NCI-H187 (cell line): ENCODE measurements at regions not wholly inside any gene's neighbourhood (a gene's known extent, or its start where the extent isn't known, plus 50 kb on each side); places are given as distances from the start of the nearest gene placed in this dataset.
"Not testable (repeated sequence)": the region's sequence is repeated elsewhere in the genome, so short reads cannot be mapped to it uniquely, and the experiment has no call there.

ENCODE experiments used
- DNase-seq, 2 experiments: peaks; one replicate each; lab custom pipeline; 2025; lab: John Stamatoyannopoulos, UW

DNA sequence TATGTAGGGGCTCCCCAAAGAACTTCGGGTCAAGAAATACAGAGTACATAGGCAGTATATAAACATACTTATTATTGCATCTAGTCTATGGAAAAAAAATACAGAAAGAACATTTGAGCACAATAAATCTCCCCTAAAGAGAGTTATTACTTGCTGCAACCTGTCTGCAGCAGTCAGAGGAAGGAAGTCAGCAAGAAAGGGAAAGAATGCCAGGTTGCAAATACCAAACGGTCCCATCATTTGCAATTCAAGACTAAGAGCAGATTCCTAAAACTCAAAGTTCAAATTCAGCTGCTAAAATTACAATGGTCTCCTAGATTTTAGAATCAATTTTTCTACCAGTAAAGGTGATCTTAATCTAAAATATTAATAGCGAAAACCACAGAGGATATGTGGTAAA lies 236.2 kb upstream of the NUDT6 start:
- no peak for DNase-seq

DNA sequence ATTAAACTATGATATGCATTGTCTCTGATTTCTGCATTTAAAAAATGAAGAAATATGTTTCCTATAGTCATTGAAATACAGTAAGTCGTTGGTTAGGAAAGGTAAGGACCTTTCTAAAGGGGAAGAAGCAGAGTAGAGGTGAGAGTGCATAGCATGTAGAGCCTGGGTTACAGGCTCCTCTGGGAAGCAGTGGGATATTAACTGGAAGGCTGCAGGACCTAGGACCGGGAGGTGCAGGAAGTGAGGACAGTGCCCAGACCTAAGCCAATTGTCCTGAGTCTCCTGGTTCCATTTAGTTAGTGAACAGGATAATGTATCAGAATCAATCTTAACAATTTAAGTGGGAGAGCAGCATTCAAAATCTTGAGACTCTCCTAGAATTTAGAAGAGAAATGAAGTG lies 237.1 kb upstream of the NUDT6 start:
- DNase-seq = no peak

DNA sequence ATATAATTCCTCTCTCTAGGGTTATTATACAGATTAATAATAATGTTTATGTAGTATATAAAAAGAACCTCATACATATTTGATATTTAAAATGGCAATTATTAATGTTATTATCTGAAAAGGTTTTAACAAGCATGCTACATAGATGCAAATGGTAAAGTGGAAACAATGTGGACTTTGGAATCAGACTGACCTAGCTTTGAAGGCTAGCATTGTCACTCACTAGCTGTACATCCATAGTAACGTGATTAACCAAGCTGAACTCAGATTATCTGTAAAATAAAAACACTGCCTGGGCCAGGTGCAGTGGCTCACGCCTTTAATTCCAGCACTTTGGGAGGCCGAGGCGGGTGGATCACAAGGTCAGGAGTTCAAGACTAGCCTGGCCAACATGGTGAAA lies 233.7 kb upstream of the SPRY1 start:
- no peak for DNase-seq

DNA sequence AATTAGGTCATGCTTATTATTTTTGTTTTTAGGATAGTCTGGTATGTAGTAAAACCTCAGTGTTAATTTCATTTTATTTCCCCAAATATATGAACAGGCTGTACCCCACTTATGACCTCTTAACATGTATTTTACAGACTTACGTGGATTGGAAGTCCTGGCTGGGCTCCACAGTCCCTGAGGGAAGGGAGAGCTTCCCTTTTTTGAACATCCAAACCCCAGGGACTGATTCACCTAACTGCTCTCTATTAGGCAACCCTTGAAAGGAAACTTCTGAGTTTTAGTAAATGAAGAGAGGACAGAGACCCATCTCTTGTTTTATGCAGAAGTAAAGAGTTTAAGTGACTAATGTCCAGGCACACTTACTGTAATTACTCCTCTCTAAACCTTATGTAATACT lies 233.1 kb upstream of the SPRY1 start:
- no peak for DNase-seq

DNA sequence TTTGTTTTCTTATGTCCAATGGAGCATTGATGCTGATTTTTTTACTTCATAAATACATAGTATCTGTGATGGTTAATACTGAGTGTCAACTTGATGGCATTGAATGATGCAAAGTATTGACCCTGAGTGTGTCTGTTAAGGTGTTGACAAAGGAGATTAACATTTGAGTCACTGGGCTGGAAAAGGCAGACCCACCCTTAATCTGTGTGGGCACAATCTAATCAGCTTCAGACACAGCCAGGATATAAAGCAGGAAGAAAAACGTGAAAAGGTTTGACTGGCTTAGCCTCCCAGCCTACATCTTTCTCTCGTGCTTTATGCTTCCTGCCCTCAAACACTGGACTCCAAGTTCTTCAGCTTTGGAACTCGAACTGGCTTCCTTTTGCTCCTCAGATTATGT lies 230.6 kb upstream of the SPRY1 start:
- DNase-seq = no peak

DNA sequence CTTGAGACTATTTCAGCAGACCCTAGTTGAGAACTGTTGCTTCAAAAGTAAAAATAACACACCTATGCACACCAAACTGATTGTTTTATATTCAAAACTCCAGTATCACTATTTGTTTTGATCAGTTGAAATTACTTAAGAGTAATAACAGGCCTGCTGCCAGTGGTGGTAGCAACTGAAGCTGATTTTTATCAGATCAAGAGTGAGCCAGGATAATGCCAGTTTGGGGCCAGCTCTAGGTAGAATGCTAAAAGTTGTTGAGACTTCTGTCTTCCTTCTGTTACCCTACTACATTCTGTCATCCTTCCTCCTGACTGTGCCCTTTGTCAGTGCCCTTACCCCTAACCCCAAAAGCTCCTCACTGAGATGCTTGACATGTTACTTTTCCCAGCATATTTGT lies 228.7 kb upstream of the SPRY1 start:
- no peak for DNase-seq

DNA sequence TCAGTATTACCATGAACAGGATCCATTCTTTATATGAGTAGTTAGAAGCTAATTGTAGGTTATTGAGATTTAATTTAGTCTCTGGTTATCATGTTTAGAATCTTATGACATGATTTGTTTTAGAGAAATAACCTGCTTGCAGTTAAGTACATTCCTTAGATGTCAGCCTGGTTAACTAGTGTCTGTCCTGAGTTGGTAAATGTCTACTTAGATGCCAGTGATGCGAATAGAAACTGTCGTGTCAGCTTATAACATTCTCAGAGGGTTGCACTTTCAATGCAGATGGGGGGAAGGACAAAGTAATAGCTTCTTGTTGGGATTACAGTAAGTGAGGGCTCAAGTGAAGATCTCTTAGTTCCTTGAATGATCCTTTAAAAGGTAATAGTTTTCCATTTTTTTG lies 227.8 kb upstream of the SPRY1 start:
- no peak for DNase-seq

DNA sequence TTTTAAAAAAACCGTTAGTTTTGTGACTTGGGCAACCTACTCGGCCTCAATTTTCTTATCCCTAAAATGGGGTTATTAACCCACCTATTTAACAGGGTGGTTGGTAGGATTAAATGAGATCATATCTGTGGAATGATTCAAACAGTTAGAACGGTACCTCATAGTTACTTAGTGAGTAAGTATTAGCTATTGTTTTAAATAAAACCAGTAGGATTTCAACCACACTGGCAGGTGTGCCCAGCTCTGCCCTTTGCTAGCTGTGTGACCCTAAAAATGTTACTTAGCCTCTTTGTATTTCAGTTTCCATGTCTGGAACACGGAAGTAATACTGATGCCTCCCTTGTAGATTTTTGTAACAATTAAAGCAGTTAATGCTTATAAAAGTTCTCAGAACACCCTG lies 225.8 kb upstream of the SPRY1 start:
- no peak for DNase-seq

DNA sequence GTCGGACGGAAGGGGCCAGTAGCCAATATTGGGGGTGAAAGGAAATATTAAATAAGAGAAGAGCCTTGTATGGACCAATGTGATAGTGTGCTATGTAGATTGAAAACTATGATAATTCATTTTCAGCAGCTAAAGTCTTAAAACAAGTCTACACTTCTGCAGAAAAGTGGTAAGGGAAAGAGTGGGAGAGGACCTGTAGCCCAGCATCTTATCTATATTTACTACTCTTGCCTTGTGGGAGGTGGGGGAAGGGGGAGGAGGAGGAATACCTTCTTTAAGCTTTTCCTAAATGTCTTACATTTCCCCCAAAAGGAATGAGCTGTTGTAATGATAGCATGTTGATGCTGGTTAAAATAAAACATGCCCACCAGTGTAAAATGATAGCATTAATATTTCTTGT lies 220.0 kb upstream of the SPRY1 start:
- no peak for DNase-seq

DNA sequence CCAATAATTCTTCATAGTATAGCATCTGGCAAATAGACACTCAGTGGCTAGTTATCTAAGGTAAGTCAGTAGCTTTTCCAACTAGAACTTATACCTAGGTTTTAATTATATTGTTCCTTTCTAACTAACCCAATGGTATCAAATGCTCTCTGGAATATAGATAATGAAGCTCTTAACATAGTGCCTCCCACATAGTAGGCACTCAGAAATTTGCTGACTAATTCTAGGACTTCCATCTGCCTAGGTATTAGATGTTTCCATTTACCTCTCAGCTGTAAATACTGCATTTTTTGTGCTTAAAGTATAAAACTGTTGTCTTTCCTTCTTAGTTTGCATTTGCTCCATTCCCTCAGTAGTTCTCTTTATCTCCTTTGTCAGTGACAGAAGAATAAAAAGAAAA lies 214.3 kb upstream of the SPRY1 start:
- DNase-seq = no peak

DNA sequence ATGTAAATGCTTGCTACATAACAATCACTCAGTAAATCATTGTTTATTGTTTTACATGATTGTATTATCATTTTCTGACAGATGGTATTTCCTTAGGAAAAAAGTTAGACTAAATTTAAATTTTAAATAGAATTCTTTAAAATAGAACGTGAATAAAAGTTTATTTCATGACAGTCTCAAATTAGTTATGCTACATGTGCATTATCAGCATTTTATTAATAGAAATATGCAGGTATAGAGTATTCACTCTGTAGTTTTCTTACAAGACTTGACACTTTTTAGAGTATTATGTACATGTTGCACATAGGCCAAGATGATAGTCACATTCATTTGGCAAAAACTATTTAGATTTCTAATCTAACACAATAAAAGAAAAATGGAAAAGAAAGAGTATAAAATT lies 213.3 kb upstream of the SPRY1 start:
- DNase-seq = no peak

DNA sequence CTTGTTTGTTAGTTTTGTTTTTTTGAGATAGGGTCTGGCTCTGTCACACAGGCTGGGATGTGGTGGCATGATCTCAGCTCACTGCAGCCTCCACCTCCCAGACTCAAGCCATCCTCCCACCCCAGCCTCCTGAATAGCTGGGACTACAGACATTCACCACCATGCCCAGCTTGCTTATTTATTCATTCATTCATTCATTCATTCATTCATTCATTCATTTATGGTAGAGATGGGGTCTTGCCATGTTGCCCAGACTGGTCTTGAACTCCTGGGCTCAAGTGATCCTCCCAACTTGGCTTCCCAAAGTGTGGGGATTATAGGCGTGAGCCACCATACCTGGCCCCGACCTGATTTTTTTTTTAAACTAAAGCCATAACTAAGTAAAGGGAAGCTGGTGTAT lies 212.8 kb upstream of the SPRY1 start:
- not testable (repeated sequence) for DNase-seq

DNA sequence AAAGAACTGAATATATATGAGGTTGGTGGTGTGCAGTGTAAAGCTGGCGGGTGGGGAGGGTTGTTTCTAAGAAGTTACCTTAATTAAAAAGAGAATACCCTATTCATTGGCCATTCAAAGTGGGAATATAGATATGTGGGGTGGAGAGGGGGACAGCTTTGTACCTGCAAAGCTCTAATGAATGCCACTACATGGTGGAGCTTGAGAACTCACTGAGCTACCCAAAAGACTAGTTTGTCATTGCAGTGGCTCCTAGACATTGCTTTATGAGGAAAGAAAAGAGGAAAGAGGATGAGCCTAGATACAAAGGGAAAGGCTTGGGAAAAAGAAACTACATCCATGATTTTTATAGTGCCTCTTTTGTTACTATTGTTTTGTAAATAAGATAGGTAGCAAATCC lies 209.9 kb upstream of the SPRY1 start:
- DNase-seq = no peak

DNA sequence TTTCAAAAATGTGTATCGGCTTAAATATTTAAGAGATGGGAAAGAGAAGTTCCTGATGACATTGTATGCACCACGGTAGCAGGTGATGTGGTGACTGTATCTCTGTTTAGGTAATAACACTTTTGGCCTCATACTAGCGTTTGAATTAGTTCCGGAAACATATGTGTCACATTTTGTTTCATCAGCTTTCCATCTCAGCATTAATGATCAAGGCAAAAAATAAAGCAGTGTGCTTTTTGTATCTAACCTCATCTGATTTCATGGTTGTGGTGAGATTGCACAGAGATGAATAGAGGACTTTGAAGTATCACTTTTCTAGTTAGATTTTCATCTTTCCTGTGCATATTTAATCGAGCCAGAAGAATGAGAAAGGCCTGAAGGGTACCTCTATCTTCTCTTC lies 206.4 kb upstream of the SPRY1 start:
- no peak for DNase-seq

DNA sequence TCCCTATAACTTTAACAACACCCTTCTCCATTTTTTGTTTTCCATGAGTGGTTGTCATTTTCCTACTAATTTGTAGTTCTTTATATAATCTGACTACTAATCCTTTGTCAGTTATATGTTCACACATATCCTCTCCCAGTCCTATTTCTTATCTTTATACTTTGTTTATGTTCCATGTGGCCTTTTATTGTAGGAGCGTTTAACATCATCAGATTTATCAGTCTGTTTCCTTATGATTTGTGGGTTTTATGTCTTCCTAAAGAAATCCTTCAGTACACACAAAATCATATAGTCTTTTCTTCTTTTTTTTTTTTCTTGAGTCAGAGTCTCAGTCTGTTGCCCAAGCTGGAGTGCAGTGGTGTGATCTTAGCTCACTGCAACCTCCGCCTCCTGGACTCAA lies 204.9 kb upstream of the SPRY1 start:
- DNase-seq = no peak

DNA sequence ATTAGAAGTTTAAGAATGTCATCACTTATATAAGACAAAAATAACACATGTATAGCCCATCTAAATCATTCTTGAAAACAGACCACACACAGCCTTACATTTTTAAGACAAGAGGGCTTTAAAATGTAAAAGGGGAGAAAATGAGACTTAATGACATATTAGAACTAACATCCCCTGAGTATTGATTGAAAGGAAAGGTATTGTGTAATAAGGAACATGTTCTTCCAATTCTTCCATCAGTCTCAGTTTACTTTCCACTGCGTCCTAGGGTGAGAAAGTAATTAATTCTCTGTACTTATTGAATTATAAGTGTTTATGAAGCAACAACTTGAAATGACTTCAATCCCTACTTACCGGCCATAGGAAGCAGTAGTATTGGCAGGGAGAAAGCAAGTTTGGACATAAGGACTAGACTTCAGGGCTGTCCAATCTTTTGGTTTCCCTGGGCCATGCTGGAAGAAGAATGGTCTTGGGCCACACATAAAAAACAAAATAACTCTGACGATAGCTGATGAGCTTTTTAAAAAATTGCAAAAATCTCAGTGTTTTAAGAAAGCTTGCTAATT lies 202.7 kb upstream of the SPRY1 start:
- DNase-seq = no peak

DNA sequence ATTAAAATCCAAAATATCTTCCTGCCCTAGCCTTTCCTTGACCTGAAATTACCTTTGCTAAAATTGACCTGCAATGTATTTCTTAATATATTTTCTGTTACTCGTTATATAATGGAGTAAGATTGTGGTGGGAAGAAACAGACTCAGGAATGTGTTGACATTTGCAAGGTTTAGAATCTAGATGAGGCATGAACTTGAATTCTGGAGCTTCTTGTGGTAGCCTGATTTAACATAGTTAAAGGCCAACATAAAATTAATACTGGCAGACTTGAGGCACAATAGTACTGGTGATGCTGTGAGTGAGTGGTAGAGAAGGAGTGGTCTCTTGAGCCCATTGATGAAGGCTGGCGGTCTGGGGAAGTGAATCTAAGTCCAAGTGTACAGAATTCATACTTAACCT lies 197.9 kb upstream of the SPRY1 start:
- no peak for DNase-seq

DNA sequence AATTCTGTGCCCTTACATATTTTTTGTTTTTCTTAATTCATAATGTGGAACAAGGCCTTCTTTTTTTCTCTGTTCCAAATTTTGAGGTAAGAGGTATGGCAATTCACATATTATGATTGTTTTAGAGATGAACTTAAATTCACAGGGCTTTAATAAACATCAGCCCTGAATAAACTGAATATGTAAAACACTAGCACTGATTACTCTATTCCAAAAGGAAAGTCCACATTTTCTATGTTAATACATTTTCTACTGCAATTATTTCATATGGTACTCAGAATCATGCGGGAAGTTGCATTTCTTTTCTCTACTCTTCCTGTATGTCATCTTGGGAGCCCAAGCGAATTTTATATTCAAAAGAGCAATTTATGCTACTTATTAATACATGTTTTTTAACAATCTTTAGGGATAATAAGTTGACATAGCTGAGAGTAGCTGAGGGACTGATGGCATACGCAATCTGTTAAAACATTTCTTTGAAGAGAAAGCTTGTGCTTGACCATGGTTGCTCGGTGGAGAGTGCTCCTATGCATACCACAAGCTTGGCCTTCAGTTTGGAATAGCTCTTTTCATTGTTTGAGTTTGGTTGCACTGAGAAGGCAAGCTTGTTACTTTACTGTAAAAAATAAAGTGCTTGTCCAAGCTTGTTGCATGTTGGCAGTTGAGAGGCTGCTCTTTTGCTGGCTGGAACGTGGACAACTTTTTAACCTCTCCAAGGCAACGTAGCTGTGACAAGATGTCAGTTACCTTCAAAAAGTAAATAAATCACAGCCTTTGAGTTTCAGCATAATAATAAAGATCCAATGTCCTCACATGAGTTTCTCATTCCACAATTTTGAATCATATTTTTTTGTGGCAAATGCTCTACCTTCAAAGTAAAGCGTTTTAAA lies 196.3 kb upstream of the SPRY1 start:
- no peak for DNase-seq

DNA sequence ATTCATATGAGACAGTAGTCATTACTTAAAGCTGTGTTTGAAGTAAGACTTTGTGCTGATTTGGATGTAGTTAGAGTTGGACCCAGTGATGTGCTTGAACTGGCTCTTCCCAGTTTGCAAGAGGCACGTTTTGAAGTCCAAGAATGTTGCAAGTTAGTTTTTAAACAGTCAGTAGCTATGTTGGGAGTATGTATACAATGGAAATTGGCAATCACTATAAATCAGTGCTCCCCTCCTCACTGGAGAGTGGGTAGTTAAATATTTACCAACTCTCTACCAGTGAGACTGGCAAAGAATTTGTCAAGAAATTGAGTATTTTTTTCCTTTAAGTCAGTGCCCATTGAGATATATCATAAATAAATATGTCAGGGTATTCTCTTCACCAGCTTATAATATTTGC lies 191.9 kb upstream of the SPRY1 start:
- DNase-seq = no peak

DNA sequence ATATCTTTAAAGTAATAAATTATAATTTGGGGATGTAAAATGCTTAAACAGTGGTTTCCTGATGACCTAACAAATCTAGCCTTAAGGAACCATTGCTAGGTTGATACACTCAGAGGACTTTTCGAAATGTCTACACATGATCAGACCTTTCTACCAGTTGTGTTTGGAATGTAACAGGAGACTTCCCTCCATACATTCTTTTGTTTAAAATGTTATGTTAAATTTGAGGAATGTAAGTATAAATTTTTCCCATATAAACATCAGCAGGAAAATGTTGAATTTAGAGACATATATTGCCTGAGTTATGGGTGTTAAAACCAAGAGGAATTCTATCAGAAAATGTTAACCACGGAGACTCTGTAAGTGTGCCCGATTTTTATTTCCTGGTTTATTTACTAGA lies 190.6 kb upstream of the SPRY1 start:
- DNase-seq = no peak

DNA sequence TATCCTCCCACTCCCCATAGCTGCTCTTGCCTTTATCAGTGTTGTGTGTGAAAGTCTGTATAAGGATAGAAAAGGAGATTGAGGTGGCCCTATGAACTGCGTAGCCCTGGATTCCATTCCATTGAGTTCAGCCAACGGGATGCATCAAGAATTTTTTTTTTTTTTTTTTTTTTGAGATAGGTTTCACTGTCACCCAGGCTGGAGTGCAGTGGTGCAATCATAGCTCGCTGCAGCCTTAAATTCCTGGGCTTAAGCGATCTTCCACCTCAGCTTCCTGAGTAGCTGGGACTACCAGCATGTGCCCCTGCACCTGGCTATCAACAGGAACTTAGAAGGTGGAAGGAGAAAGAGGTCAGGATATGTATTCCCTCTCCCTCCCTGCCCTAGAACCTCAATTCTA lies 187.2 kb upstream of the SPRY1 start:
- DNase-seq = no peak

DNA sequence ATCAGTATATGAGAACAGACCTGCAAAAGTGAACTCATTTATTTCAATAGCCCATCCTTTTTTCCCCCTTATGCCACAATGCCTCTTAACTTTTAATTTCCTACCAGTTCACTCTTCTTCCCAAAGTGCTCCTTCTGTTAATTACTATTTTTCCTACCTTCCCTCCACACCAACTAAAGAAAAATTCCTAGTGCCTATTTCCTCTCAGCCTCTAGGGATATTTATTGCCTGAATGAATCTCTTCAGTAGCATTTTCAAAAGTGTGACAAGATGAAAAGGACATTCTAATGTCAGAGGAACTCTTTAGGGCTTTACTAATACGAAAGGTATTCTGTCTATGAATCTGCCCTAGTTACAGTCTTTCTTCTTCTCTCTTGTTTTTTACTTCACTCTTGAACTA lies 181.1 kb upstream of the SPRY1 start:
- DNase-seq = no peak

DNA sequence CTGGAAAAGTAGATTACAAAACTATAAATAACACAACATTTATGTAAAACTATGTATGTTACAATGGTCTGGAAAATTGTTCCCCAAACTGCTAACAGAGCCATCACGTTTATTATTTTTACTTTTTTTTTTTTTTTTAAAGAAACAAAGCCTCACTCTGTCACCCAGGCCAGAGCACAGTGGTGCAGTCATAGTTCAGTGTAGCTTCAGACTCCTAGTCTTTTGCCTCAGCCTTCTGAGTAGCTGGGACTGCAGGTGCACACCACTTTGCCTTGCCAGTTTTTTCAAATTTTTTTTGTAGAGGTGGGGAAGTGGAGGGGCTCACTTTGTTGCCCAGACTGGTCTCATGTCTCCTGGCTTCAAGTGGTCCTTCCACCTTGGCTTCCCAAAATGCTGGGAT lies 180.1 kb upstream of the SPRY1 start:
- no peak for DNase-seq

DNA sequence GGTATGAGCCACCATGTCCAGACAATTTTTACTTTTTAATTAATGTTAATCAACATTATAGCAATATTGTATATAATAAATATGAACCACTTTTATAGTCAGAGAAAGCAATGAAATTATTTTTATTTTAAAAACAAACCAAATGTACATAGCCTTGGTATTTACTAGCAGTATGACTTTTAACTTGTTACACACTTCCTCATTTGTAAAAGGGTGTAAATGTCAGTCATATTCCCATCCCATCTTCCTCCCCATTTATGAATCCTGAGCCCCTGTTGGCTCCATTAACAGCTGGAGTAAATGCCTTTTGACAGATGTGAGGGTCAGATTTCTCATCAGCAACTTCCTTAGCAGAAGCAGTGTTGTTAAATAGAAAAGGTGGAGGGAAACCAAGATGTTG lies 179.6 kb upstream of the SPRY1 start:
- DNase-seq = no peak
